ENCODE measurements at regions not wholly inside any gene's neighbourhood (a gene's known extent, or its start where the extent isn't known, plus 50 kb on each side); places are given as distances from the start of the nearest gene placed in this dataset.

DNA sequence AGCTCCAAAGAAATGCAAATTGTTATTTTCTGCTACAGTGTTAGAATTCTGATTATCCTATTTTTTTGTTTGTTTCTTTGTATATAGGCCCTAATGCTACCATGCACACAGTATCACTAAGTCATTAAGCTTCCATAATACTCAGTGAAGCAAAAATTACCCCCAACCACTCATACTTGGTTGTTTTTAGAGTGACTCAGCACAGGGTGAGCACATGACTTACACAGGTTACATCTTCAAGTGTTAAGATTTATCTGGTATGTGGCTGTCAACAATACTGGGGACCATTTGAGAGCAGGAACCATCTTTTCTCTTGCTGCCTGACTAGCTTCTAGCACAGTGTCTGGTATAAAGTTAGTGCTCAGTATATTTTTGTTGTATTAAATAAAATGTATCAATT, 255.8 kb upstream of the SLC24A2 start (continued):
- TF ChIP-seq, protein P1, sequence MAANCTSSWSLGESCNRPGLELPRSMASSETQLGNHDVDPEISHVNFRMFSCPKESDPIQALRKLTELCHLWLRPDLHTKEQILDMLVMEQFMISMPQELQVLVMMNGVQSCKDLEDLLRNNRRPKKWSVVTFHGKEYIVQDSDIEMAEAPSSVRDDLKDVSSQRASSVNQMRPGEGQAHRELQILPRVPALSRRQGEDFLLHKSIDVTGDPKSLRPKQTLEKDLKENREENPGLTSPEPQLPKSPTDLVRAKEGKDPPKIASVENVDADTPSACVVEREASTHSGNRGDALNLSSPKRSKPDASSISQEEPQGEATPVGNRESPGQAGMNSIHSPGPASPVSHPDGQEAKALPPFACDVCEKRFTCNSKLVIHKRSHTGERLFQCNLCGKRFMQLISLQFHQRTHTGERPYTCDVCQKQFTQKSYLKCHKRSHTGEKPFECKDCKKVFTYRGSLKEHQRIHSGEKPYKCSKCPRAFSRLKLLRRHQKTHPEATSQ (tag by site-specific recombination; IDR thresholded peaks at IDR 0.05) = no peak
- TF ChIP-seq ZNF658 (tag by site-specific recombination; IDR thresholded peaks at IDR 0.05) (no peak), ZSCAN16 (tag by site-specific recombination; IDR thresholded peaks at IDR 0.05) (no peak), ZBTB8A (tag by site-specific recombination; IDR thresholded peaks at IDR 0.05) (no peak), ZNF350 (tag by site-specific recombination; IDR thresholded peaks at IDR 0.05) (no peak)
- TF ChIP-seq, protein P2, sequence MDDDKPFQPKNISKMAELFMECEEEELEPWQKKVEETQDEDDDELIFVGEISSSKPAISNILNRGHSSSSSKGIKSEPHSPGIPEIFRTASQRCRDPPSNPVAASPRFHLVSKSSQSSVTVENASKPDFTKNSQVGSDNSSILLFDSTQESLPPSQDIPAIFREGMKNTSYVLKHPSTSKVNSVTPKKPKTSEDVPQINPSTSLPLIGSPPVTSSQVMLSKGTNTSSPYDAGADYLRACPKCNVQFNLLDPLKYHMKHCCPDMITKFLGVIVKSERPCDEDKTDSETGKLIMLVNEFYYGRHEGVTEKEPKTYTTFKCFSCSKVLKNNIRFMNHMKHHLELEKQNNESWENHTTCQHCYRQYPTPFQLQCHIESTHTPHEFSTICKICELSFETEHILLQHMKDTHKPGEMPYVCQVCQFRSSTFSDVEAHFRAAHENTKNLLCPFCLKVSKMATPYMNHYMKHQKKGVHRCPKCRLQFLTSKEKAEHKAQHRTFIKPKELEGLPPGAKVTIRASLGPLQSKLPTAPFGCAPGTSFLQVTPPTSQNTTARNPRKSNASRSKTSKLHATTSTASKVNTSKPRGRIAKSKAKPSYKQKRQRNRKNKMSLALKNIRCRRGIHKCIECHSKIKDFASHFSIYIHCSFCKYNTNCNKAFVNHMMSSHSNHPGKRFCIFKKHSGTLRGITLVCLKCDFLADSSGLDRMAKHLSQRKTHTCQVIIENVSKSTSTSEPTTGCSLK (tag by site-specific recombination; IDR thresholded peaks at IDR 0.05) = no peak
- TF ChIP-seq, protein P3, sequence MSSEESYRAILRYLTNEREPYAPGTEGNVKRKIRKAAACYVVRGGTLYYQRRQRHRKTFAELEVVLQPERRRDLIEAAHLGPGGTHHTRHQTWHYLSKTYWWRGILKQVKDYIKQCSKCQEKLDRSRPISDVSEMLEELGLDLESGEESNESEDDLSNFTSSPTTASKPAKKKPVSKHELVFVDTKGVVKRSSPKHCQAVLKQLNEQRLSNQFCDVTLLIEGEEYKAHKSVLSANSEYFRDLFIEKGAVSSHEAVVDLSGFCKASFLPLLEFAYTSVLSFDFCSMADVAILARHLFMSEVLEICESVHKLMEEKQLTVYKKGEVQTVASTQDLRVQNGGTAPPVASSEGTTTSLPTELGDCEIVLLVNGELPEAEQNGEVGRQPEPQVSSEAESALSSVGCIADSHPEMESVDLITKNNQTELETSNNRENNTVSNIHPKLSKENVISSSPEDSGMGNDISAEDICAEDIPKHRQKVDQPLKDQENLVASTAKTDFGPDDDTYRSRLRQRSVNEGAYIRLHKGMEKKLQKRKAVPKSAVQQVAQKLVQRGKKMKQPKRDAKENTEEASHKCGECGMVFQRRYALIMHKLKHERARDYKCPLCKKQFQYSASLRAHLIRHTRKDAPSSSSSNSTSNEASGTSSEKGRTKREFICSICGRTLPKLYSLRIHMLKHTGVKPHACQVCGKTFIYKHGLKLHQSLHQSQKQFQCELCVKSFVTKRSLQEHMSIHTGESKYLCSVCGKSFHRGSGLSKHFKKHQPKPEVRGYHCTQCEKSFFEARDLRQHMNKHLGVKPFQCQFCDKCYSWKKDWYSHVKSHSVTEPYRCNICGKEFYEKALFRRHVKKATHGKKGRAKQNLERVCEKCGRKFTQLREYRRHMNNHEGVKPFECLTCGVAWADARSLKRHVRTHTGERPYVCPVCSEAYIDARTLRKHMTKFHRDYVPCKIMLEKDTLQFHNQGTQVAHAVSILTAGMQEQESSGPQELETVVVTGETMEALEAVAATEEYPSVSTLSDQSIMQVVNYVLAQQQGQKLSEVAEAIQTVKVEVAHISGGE (tag by site-specific recombination; conservative IDR thresholded peaks at IDR 0.05; ENCODE audit: low read depth) = no peak
- TF ChIP-seq, protein P4, sequence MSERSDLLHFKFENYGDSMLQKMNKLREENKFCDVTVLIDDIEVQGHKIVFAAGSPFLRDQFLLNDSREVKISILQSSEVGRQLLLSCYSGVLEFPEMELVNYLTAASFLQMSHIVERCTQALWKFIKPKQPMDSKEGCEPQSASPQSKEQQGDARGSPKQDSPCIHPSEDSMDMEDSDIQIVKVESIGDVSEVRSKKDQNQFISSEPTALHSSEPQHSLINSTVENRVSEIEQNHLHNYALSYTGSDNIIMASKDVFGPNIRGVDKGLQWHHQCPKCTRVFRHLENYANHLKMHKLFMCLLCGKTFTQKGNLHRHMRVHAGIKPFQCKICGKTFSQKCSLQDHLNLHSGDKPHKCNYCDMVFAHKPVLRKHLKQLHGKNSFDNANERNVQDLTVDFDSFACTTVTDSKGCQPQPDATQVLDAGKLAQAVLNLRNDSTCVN (tag by site-specific recombination; optimal IDR thresholded peaks at IDR 0.05) = no peak

DNA sequence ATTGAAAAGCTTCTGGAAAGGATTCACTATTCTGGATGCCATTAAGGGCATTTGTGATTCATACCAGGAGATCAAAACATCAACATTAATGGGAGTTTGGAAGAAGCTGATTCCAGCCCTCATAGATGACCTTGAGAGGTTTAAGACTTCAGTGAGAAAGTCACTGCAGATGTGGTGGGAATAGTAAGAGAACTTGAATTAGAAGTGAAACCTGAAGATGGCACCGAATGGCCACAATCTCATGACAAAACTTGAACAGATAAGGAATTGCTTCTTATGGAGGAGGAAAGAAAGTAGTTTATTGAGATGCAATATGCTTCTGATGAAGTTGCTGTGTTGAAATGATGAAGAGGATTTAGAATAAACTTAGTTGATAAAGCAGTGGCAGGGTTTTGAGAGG, 254.6 kb upstream of the SLC24A2 start:
- ChIA-PET POLR2A (interaction anchor here (0.5 kb wide), 1 partner anchor 1605 kb away, joined by 3 read pairs; no protein-coding TSS in a partner anchor), CTCF (interaction anchor here (0.6 kb wide), 1 partner anchor 23 kb away, joined by 4 read pairs; no protein-coding TSS in a partner anchor)
- Histone ChIP-seq H3K4me1 (ENCODE audit: control insufficient read depth, insufficient read depth, low read length) (no peaks in the 10 kb centered on the region), H3K36me3 (ENCODE audit: control insufficient read depth in 2 of 2, insufficient read depth in 1 of 2, low read length in 2 of 2) (no peaks in the 10 kb centered on the region), H3K4me3 (ENCODE audit: low read depth, low read length) (no peak overlapping the region), H3K27ac (ENCODE audit: extremely low read depth, low read depth, low read length) (no peak overlapping the region), H3K9me3 (ENCODE audit: control insufficient read depth, insufficient read depth, low read depth, low read length) (no peaks in the 10 kb centered on the region)
- TF ChIP-seq ZNF600 (tag by site-specific recombination; IDR thresholded peaks at IDR 0.05) (no peak), ZFHX2 (tag by site-specific recombination; conservative IDR thresholded peaks at IDR 0.05) (no peak), ZNF544 (tag by site-specific recombination; IDR thresholded peaks at IDR 0.05) (no peak)
- TF ChIP-seq, protein P5, sequence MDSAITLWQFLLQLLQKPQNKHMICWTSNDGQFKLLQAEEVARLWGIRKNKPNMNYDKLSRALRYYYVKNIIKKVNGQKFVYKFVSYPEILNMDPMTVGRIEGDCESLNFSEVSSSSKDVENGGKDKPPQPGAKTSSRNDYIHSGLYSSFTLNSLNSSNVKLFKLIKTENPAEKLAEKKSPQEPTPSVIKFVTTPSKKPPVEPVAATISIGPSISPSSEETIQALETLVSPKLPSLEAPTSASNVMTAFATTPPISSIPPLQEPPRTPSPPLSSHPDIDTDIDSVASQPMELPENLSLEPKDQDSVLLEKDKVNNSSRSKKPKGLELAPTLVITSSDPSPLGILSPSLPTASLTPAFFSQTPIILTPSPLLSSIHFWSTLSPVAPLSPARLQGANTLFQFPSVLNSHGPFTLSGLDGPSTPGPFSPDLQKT (IDR thresholded peaks at IDR 0.05; ENCODE audit: borderline replicate concordance, low read depth, low read length) = no peak
- TF ChIP-seq, protein P6, sequence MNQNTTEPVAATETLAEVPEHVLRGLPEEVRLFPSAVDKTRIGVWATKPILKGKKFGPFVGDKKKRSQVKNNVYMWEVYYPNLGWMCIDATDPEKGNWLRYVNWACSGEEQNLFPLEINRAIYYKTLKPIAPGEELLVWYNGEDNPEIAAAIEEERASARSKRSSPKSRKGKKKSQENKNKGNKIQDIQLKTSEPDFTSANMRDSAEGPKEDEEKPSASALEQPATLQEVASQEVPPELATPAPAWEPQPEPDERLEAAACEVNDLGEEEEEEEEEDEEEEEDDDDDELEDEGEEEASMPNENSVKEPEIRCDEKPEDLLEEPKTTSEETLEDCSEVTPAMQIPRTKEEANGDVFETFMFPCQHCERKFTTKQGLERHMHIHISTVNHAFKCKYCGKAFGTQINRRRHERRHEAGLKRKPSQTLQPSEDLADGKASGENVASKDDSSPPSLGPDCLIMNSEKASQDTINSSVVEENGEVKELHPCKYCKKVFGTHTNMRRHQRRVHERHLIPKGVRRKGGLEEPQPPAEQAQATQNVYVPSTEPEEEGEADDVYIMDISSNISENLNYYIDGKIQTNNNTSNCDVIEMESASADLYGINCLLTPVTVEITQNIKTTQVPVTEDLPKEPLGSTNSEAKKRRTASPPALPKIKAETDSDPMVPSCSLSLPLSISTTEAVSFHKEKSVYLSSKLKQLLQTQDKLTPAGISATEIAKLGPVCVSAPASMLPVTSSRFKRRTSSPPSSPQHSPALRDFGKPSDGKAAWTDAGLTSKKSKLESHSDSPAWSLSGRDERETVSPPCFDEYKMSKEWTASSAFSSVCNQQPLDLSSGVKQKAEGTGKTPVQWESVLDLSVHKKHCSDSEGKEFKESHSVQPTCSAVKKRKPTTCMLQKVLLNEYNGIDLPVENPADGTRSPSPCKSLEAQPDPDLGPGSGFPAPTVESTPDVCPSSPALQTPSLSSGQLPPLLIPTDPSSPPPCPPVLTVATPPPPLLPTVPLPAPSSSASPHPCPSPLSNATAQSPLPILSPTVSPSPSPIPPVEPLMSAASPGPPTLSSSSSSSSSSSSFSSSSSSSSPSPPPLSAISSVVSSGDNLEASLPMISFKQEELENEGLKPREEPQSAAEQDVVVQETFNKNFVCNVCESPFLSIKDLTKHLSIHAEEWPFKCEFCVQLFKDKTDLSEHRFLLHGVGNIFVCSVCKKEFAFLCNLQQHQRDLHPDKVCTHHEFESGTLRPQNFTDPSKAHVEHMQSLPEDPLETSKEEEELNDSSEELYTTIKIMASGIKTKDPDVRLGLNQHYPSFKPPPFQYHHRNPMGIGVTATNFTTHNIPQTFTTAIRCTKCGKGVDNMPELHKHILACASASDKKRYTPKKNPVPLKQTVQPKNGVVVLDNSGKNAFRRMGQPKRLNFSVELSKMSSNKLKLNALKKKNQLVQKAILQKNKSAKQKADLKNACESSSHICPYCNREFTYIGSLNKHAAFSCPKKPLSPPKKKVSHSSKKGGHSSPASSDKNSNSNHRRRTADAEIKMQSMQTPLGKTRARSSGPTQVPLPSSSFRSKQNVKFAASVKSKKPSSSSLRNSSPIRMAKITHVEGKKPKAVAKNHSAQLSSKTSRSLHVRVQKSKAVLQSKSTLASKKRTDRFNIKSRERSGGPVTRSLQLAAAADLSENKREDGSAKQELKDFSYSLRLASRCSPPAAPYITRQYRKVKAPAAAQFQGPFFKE (tag by site-specific recombination; IDR thresholded peaks at IDR 0.05; ENCODE audit: borderline replicate concordance) = no peak
- TF ChIP-seq, protein P7, sequence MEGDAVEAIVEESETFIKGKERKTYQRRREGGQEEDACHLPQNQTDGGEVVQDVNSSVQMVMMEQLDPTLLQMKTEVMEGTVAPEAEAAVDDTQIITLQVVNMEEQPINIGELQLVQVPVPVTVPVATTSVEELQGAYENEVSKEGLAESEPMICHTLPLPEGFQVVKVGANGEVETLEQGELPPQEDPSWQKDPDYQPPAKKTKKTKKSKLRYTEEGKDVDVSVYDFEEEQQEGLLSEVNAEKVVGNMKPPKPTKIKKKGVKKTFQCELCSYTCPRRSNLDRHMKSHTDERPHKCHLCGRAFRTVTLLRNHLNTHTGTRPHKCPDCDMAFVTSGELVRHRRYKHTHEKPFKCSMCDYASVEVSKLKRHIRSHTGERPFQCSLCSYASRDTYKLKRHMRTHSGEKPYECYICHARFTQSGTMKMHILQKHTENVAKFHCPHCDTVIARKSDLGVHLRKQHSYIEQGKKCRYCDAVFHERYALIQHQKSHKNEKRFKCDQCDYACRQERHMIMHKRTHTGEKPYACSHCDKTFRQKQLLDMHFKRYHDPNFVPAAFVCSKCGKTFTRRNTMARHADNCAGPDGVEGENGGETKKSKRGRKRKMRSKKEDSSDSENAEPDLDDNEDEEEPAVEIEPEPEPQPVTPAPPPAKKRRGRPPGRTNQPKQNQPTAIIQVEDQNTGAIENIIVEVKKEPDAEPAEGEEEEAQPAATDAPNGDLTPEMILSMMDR (tag by site-specific recombination; IDR thresholded peaks at IDR 0.05) = no peak

All from HEK293 (cell line).